HG03442 (cell line): ENCODE measurements at regions not wholly inside any gene's neighbourhood (a gene's known extent, or its start where the extent isn't known, plus 50 kb on each side); places are given as distances from the start of the nearest gene placed in this dataset.

Source experiments
- ATAC-seq: cut with Tn5 transposase; IDR thresholded peaks from one replicate; pipeline ENCODE4 v1.9.1; 2021; ENCODE audit warnings: mild to moderate bottlenecking, moderate library complexity; ENCODE audit not compliant: unreplicated experiment

- no peak for ATAC-seq
These were observed 205.6 kb downstream of the ALDH8A1 start for GRCh38 chr6:134744301-134744700.

DNA sequence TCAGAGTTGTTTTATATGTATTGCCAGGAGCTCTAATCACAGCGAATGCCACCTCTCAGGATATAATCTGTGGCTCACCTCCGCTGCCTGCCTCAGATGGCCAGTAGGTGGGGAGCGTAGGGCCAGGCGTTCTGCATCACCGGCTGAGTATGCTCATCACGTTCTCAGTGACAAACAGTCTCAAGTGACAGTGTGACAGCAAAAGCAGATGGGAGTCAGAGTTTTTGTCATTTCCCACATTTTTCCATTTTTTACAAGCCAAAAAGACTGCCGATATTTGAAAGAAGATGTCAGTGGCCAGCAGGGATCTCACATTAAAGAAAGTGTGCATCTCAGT is 208.7 kb downstream of the ALDH8A1 start:
- no peak for ATAC-seq

- ATAC-seq = no peak
These were observed 209.3 kb downstream of the ALDH8A1 start for GRCh38 chr6:134740473-134741199.

GRCh38 chr6:134740027-134740373 is 209.9 kb downstream of the ALDH8A1 start:
- ATAC-seq = no peak

- no peak for ATAC-seq
These were observed 210.4 kb downstream of the ALDH8A1 start for GRCh38 chr6:134739299-134740026.

DNA sequence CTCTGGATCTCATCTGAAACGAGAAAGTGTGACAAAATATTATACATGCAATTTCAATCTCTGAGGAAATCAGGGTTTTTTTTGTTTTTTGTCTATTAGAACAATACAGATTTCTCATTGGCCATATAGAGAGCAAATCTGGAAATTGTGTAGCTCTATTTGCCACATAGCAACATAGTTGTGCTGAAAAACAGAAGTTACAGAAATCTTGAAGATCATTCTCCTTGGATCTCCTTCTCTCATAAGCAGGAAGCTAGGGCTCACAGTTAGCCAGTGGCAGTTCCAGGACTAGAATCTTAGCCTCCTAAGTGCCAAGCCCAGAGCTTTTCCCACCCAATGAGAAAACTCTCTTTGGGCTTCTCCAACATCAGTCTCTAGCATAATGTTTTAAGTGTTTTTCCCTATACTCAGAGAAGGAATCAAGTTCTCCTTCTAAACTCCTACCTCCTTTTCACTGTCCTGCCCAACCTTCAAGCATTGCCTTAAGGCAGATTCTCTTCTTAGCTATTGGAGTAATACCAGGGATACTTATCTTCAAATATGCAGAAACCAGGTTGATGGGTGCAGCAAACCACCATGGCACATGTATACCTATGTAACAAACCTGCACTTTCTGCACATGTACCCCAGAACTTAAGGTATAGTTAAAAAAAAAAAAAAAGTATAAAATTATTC is 211.6 kb downstream of the ALDH8A1 start:
- no peak for ATAC-seq

DNA sequence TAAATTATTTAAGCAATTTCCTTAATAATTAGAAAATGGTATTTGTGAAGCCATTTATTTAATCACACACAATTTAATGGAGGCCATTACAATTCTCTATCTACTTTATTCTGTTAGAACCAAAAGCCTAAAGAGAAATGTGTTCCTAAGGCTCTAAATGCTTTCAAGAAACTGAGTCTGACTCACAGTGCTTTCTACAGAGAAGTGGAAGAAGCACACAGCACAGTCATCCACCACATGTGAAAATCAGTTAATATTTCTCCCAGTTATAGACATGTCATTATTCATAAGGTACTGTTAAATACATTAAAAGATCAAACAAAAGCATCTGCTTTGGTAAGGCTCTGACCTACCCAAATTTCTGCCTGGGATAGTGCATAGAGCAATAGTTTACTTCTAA is 214.4 kb downstream of the ALDH8A1 start:
- ATAC-seq = no peak

DNA sequence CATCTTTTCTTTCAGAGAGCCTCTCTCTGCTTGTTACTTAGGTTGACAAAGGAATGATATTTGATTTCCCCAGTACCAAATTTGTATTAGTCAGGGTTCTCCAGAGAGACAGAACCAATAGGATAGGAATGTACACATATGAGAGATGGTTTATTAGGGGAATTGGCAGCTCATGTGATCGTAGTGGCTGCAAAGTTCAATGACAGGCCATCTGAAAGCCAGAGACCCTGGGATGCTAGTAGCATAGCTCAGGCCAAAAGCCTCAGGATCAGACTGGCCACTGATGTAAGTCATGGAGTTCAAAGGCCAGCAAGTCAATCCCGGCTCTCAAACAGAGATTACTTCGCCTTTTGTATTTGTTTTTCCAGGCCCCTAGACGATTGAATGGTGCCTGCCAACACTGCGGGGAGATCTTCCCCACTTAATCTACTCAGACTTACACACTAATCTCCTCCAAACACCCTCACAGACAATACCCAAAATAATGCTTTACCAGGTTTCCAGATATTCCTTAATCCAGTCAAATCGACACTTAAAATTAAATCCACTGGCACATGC is 215.5 kb downstream of the ALDH8A1 start:
- no peak for ATAC-seq

GRCh38 chr6:134733801-134734200 is 216.1 kb downstream of the ALDH8A1 start:
- no peak for ATAC-seq

GRCh38 chr6:134732763-134733162 is 217.1 kb downstream of the ALDH8A1 start:
- ATAC-seq = no peak

- ATAC-seq = no peak
These were observed 218.3 kb downstream of the ALDH8A1 start for GRCh38 chr6:134731615-134732014.

DNA sequence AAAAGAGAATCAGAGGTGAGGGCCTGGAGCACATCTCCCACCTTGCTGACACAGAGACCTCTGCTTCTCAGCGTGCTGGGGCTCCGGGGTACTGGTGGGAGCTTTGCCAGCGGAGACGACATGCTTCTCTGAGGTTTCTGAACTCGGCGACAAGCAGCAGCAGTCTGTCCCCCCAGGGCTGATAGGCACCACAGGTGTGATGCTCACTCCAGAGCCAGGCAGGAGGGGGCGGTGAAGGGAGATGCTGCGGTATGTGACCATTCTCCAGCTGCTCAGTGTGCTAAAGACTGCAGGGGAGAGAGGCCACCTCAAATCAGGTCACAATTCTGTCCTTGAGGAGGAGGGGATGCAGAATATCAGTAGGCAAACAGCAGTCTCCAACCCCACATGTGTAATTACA is 219.9 kb downstream of the ALDH8A1 start:
- no peak for ATAC-seq

GRCh38 chr6:134729561-134729960 is 220.3 kb downstream of the ALDH8A1 start:
- ATAC-seq = no peak

- ATAC-seq = no peak
These were observed 222.8 kb downstream of the ALDH8A1 start for GRCh38 chr6:134727081-134727480.

DNA sequence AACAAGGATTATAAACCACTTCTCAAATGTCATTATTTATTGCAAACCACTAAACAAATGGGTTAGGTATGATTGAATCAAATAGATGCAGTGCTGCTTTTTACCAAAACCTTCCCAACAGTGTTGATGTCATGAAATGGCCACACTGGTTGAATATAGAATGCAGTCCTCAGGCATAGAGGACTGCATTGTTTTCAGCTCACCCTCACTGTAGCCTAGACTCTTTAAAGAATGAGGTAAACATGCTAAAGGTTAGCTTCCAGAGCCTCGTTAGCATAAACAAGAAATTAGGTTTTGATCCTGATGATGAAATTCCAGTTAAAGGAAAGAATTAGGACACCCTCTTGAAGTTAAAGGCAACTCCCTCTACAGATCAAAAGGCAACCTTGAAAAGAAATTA is 224.3 kb downstream of the ALDH8A1 start:
- ATAC-seq = no peak

DNA sequence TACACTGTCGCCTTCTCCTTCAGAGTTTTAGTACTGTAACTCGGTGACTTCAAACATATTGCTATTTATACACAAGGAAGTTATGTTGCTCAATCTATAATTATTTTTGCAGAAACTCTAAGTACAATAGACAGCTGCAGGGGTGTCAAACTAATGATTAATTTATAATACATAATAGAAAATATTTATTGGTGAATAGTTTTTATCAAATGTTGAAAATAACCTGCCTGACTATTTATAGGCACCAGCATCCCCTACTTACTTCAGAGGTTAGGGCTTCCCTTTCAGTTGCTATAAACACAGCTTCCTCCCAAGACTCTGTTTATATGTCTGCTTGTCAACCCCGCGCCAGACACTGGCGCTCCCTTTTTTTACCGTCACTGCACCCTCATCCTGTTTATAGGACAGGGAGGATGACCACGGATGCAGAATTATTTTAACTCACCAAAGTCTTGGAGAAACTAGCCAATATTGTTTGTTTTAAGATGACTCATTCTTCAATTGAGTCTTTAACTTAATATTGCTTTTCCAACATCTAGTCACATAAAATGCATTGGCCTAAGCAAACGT is 225.0 kb downstream of the ALDH8A1 start:
- ATAC-seq = no peak

DNA sequence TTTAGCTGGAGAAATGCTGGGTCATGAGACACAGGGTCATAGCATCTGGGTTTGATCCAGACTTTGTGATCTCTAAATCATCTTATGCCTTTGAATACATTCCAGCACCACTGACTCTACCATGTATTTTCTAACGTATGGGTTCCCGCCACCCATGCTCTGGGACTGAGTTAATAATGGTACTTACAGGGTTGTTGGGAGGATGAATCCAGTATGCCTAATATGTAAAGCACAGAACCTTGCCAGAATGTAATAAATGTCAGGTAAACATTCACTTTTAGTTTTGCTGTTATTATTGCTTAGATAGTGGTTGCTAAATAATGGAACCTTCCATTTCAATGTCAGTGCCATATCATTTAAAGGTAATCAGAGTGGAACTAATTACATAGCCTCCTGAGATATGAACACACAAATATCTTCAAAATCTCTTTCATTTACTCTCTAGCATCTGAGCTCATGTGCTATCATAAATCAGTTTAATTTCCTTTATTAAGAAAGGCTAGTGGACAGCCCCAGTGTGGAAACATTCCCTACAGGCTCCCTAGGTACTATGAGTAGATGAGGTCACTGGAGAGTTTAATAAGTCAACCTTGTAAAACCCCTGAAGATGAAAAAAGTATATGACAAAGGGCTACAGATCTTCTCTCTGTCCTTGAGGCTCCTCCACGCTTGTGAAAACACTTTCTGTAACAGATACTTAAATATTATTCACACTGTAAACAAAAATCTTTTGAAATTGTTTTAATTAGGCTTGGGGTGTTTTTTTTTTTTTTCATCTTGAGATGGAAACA is 226.6 kb downstream of the ALDH8A1 start:
- no peak for ATAC-seq

DNA sequence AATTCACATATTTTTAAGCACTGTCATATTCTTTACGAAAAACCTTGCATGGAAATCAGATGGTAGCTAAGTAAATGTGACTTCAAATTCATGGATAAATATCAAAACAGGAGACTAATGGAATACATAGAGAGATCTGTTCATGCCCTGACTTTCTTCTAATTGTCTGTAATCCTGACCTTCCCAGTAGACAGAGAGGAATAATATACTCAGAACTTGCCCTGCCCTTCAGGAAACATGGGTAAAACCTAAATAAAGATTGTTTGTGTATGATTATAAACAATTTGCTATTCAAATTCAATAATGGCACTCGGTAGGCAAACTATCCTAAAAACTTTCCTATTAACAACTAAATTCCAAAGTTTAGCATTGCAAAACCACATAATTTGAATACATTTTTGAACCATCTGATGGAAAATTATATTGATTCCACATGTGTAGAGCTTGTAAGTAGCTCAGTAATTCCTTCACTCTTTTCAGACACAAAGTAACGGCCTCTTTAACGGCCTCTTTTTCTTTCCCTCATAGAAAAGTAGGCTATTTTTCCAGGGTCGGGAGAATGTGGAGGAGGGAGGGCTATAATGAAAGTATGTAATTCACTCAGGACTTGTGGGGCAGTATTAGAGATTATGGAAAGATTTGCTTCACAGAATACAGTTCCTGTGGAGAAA is 227.6 kb downstream of the ALDH8A1 start:
- no peak for ATAC-seq

GRCh38 chr6:134721060-134721405 is 228.9 kb downstream of the ALDH8A1 start:
- no peak for ATAC-seq

GRCh38 chr6:134720353-134721059 is 229.4 kb downstream of the ALDH8A1 start:
- no peak for ATAC-seq
